ENCODE measurements at regions not wholly inside any gene's neighbourhood (a gene's known extent, or its start where the extent isn't known, plus 50 kb on each side); places are given as distances from the start of the nearest gene placed in this dataset.
A peak's percentile ranks its signal among the peaks of the same experiment; 100 is the strongest.

DNA sequence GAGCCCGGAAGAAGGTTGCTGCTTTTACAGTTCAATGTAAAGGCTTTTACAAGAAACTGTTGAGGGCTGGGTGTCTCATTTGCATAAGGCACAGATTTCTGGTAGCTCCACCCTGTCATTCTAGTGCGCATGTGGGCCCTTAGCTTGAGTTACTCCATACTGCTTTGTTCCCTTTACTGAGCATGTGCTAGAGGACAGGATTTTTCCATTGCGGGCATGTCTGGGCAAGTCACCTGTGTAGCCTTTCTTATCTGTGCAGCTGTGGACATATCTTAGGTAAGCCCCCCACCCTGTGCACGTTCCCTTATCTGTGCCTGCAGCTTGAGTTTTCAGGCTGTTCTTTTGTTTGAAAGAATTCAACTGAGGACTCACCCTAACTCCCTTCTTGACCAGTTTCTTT lies 56.2 kb upstream of the ARHGAP5 start (continued):
- TF ChIP-seq, protein P1, sequence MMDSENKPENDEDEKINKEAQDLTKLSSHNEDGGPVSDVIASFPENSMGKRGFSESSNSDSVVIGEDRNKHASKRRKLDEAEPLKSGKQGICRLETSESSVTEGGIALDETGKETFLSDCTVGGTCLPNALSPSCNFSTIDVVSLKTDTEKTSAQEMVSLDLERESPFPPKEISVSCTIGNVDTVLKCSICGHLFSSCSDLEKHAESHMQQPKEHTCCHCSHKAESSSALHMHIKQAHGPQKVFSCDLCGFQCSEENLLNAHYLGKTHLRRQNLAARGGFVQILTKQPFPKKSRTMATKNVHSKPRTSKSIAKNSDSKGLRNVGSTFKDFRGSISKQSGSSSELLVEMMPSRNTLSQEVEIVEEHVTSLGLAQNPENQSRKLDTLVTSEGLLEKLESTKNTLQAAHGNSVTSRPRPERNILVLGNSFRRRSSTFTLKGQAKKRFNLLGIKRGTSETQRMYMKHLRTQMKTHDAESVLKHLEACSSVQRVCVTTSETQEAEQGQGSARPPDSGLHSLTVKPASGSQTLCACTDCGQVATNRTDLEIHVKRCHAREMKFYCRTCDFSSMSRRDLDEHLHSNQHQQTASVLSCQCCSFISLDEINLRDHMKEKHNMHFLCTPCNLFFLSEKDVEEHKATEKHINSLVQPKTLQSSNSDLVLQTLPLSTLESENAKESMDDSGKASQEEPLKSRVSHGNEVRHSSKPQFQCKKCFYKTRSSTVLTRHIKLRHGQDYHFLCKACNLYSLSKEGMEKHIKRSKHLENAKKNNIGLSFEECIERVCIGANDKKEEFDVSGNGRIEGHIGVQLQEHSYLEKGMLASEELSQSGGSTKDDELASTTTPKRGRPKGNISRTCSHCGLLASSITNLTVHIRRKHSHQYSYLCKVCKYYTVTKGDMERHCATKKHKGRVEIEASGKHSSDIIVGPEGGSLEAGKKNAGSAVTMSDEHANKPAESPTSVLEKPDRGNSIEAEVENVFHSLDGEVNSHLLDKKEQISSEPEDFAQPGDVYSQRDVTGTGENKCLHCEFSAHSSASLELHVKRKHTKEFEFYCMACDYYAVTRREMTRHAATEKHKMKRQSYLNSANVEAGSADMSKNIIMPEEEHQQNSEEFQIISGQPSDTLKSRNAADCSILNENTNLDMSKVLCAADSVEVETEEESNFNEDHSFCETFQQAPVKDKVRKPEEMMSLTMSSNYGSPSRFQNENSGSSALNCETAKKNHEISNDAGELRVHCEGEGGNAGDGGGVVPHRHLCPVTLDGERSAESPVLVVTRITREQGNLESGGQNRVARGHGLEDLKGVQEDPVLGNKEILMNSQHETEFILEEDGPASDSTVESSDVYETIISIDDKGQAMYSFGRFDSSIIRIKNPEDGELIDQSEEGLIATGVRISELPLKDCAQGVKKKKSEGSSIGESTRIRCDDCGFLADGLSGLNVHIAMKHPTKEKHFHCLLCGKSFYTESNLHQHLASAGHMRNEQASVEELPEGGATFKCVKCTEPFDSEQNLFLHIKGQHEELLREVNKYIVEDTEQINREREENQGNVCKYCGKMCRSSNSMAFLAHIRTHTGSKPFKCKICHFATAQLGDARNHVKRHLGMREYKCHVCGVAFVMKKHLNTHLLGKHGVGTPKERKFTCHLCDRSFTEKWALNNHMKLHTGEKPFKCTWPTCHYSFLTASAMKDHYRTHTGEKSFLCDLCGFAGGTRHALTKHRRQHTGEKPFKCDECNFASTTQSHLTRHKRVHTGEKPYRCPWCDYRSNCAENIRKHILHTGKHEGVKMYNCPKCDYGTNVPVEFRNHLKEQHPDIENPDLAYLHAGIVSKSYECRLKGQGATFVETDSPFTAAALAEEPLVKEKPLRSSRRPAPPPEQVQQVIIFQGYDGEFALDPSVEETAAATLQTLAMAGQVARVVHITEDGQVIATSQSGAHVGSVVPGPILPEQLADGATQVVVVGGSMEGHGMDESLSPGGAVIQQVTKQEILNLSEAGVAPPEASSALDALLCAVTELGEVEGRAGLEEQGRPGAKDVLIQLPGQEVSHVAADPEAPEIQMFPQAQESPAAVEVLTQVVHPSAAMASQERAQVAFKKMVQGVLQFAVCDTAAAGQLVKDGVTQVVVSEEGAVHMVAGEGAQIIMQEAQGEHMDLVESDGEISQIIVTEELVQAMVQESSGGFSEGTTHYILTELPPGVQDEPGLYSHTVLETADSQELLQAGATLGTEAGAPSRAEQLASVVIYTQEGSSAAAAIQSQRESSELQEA (IDR thresholded peaks at IDR 0.05; ENCODE audit: low read depth), result no peak
- TF ChIP-seq ETV5 (CRISPR knock-in tag; IDR thresholded peaks at IDR 0.05; ENCODE audit: low read depth), result no peak
- TF ChIP-seq ZFPM2 (CRISPR knock-in tag; IDR thresholded peaks at IDR 0.05), result no peak
- peak; percentile 69 for TF ChIP-seq ZNF707 (CRISPR knock-in tag; conservative IDR thresholded peaks at IDR 0.05)
- TF ChIP-seq KDM4B (IDR thresholded peaks at IDR 0.05; ENCODE audit: borderline replicate concordance in 2 of 2, low read depth in 1 of 2), result no peak
- TF ChIP-seq, protein P2, sequence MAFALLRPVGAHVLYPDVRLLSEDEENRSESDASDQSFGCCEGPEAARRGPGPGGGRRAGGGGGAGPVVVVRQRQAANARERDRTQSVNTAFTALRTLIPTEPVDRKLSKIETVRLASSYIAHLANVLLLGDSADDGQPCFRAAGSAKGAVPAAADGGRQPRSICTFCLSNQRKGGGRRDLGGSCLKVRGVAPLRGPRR (CRISPR knock-in tag; IDR thresholded peaks at IDR 0.05), result peak; percentile 94; the same call in 1 of the 2 replicates
- no peak for TF ChIP-seq POLR3G (IDR thresholded peaks at IDR 0.05; ENCODE audit: extremely low read depth, insufficient read length, insufficient replicate concordance)
- no peak for TF ChIP-seq ETV6 (IDR thresholded peaks at IDR 0.05; ENCODE audit: borderline replicate concordance in 1 of 2, low read depth in 2 of 2, low read length in 1 of 2)
- TF ChIP-seq ETV6 (CRISPR knock-in tag; IDR thresholded peaks at IDR 0.05; ENCODE audit: borderline replicate concordance), result no peak
- no peak for TF ChIP-seq SREBF1 (IDR thresholded peaks at IDR 0.05; ENCODE audit: borderline replicate concordance, low read depth, low read length)
- TF ChIP-seq WHSC1 (IDR thresholded peaks at IDR 0.05; ENCODE audit: low read length), result no peak
